C4-2B (cell line): ENCODE measurements at regions not wholly inside any gene's neighbourhood (a gene's known extent, or its start where the extent isn't known, plus 50 kb on each side); places are given as distances from the start of the nearest gene placed in this dataset.

ENCODE experiments used
- CTCF ChIP-seq: fragments of 450-650 bp; conservative IDR thresholded peaks from 2 replicates; pipeline ENCODE4 v1.5.1; 2017; ENCODE audit warnings: mild to moderate bottlenecking
- ZFX ChIP-seq: fragments of 450-650 bp; IDR thresholded peaks from 2 replicates; pipeline ENCODE4 v1.6.1; 2017

- TF ChIP-seq CTCF = no peak
- TF ChIP-seq ZFX = no peak
Observed at GRCh38 chr1:96306809-96307560, 414.6 kb upstream of the PTBP2 start.
